Activated CD4-positive, alpha-beta T cell treated with anti-CD3 and anti-CD28 coated beads for 24 hours (primary cell): ENCODE measurements at regions not wholly inside any gene's neighbourhood (a gene's known extent, or its start where the extent isn't known, plus 50 kb on each side); places are given as distances from the start of the nearest gene placed in this dataset.

ENCODE experiments used
- DNase-seq, 2 donors: peaks; one replicate each; pipeline ENCODE4 v3.0.0-alpha.2; 2020; ENCODE audit warnings: low read depth in 2 of 2

DNA sequence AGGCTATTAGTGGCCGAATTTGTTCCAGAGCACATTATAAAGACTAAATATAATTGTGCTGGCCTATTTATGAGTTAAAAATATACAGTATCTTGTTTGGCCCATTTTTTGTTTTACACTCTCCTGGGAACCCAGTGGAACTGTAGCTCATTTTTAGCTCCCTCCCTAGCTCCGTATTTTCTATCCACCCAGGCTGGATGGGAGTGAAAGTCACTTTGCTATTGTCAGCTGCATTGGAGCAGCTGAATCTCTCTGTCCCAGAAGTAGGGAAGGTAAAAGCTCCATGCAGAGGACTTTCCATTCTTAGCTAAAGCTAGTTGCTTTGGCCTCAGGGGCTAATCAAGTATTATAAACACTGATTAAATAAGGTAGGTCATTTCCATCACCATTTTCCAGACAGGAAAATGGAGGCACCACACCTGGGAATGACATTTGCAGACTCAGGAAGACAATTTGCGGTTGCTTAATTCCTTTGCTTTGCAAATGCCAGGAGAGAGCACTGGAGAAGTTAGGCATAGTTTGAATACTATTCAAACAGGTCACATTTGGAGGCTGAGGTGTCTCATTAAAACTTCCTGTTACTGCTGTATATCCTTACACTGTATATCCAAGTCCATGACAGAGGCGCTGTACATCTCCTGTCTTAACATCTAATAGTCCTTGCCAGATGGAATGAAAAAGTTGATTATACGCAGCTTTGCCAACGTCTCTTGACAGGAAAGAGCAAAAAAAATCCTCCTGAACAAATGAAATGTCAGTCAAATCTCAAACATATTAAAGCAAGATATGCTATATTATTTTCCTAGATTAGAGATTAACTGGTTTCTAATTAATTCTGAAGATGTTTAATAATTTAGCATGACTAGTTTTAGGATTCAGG, 338.1 kb upstream of the KIRREL3 start:
- DNase-seq: no peak

DNA sequence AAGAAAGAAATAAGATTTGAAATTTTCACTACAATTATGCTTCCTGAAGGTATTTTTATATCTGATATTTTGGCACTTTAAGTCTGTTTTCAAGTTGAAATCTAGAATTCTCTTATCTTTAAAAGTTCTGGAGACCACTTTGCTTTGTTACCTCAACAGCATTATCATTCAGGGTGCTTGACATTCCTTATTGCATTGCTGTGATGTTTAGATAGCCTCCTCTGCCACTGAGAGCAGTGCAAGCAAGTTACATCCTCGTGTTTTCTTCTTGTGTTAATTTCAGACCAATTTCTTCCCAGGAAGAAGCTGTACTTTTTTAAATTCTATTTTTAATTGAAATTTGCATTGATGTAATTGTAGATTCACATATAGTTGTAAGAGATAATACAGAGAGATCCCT, 333.9 kb upstream of the KIRREL3 start:
- no peak for DNase-seq

DNA sequence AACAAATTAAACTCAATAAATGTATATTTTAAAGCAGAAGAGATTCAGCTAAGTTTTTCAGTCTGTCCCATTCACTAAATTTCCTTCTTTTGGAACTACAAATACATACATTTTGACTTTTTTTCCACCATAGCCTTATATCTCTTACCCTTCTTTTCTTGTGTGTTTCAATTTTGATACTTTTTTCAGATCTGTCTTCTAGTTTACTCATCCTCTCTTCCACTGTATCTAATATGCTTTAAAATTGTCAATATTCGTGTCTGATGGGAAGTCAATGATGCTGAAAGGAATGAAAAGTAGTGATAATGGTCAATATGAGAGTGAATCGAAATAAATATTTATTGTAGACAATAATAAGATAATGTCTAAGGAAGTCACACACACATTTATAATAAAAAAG, 332.3 kb upstream of the KIRREL3 start:
- DNase-seq: no peak

GRCh38 chr11:127330044-127330443, 329.5 kb upstream of the KIRREL3 start:
- DNase-seq: no peak

GRCh38 chr11:127308291-127308690, 307.7 kb upstream of the KIRREL3 start:
- no peak for DNase-seq

GRCh38 chr11:127307700-127308099, 307.1 kb upstream of the KIRREL3 start:
- DNase-seq: no peak

DNA sequence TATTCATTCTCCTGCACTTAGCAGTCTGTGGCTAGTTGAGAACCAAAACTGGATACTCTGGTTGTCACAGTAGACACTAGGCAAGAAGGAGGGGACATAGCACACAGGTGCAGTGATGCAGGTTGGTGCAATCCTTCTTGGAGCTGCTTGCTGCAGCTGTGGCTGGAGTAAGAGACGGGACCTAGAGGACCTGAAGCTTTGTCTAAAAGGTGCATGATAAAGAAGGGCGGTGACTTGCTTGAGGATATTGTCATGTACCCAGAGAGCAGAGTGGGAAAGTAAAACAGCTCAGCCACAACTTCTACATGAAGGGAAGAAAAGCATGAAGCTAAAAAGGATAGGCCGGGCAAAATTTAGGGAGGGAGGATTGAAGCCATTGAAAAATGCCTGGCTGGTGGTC, 304.1 kb upstream of the KIRREL3 start:
- no peak for DNase-seq

- no peak for DNase-seq
Observed at GRCh38 chr11:127288926-127289325, 288.4 kb upstream of the KIRREL3 start.

- no peak for DNase-seq
Observed at GRCh38 chr11:127281534-127281933, 281.0 kb upstream of the KIRREL3 start.

GRCh38 chr11:127275774-127276173, 275.2 kb upstream of the KIRREL3 start:
- no peak for DNase-seq

DNA sequence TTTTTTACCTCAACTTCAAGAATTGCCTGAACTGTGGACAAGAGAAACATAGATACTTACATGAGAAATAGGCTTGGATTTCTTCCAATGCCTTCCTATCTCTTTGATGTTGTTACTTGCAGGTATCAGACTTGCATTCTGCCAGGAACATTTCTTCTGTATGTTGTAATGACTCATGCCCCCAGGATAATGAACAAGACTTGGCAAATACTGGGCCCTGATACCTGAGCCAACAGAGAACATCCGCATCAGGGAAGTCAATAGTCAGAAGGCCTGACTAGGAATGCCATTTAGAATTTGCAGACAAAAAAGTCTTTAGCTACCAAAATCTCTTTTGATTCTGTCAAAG, 273.7 kb upstream of the KIRREL3 start:
- DNase-seq: no peak

DNA sequence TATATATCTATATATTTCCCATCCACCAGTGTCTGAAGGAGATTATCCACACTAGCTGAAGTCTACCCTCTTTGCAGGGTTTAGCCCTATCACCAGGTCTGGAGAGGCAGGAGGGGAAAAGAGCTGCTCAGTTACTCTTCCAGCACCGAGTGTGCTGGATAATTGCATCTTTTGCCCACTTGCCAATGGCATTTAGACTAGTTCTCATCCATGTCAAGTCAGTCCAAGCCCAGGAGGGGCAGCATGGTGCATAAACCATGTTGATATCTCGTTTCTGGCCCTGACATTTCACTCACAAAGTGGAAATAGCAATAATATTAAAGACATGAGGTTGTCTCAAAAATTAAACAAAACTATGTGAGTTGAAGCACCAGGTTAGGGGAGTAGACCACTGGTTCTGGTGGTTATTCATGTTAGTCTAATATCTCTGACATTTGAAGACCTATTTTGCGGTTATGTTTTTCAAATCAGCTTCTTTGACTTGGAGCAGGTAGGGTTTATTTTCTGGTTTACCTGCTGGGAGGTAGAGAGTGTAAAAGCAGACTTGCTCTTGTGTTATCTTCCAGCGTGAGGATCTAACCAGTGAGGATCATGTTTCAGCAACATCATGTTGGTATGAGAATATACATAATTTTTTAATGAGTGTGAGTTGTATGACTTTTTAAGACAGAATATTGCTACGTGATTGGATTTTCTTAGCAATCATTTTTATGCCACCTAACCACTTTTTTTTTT, 273.2 kb upstream of the KIRREL3 start:
- no peak for DNase-seq

DNA sequence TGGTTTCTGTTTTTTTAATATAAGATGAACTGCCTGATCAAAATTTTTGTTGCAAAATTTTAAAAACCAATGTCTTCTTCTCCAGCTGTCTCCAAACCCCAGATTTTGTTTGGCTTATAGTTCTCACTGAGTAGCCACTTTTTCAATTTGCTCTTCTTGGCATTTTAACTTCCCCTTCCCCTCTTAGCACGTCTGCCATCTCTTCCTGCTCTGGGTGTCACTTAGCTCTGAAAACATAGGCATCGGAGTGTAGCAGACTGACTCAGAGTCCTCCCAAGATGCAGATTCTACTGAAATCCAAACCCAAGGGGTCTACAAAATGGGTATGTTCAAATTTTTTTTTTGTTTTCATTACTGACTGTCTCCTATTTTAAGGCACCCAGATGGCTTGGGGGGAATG, 270.3 kb upstream of the KIRREL3 start:
- no peak for DNase-seq

- DNase-seq: no peak
Observed at GRCh38 chr11:127269911-127270310, 269.3 kb upstream of the KIRREL3 start.

- no peak for DNase-seq
Observed at GRCh38 chr11:127268932-127269331, 268.4 kb upstream of the KIRREL3 start.

- no peak for DNase-seq
Observed at GRCh38 chr11:127268521-127268920, 268.0 kb upstream of the KIRREL3 start.

GRCh38 chr11:127259102-127259501, 258.5 kb upstream of the KIRREL3 start:
- no peak for DNase-seq

GRCh38 chr11:127255209-127255608, 254.6 kb upstream of the KIRREL3 start:
- DNase-seq: no peak

- DNase-seq: no peak
Observed at GRCh38 chr11:127252321-127252720, 251.8 kb upstream of the KIRREL3 start.

GRCh38 chr11:127249576-127249975, 249.0 kb upstream of the KIRREL3 start:
- no peak for DNase-seq

DNA sequence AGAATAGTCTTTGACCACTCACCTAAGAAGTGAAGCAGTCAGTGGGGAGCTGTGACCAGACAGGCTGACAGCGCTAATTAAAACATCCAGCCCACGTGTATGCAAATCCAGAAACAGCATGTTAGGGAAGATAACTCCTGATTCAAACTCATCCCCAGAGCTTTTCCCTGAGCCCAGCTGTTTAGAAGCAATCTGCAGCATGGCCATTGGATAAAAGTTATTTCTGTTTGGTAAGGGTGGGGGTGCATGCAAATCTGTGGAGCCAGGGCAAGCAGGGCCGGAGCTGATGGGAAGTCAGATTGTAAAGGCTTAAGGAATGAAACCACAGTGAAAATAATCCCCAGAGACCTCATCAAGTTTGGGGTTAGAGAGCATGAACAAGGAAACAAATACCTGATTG, 247.9 kb upstream of the KIRREL3 start:
- DNase-seq: no peak

DNA sequence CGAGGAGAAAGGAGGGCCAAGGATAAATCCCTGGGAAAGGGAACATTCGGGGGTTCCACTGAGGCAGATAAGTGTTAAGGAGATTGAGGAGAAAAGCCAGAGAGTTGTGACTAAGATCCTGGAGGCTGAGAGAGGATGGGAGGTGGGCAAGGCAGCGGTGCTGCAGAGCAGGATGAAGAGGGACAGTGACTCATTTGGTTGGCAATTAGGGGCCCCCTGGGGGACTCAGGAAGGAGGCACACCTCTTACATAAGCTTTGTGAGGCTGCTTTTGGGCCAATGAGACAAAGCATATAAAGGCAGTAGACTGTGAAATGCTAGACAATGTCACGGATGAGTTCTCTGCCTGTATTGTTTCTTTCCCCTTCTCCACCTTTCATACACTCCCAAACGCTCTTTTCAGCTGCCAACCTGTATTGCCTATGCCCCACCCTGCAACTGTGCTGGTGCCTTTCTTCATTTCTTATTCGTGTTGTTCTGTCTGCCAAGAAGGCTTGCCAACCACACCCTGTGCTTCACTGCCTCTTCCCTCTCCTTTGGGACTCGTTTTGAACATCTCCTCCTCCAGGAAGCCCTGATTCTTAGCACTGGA, 246.8 kb upstream of the KIRREL3 start:
- no peak for DNase-seq

GRCh38 chr11:127242676-127243075, 242.1 kb upstream of the KIRREL3 start:
- DNase-seq: no peak
